HG03060 (cell line): ENCODE measurements at regions not wholly inside any gene's neighbourhood (a gene's known extent, or its start where the extent isn't known, plus 50 kb on each side); places are given as distances from the start of the nearest gene placed in this dataset.

Source experiments
- ATAC-seq: cut with Tn5 transposase; IDR thresholded peaks from one replicate; pipeline ENCODE4 v1.9.1; 2021; ENCODE audit warnings: low read depth, moderate number of reproducible peaks; ENCODE audit not compliant: unreplicated experiment

DNA sequence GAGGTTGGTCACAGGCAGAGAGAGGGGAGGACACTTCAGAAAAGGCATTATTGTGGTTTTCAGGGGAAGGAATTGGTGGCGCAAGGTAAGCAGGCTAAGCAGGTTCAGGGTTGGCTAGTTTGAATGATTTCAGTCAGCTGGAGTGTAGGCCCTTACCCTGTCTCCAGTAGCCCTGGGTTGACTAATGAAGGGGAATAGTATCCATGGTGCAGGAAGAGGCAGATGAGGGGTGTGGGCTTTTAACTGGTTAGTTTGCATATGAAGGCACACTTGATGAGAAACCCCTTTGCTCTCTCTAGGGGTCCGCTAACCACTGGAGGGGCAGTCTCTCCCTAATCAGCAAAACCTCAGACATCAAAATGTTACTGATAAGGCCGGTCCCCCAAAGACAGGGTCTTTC is 249.7 kb downstream of the AASDHPPT start:
- no peak for ATAC-seq

DNA sequence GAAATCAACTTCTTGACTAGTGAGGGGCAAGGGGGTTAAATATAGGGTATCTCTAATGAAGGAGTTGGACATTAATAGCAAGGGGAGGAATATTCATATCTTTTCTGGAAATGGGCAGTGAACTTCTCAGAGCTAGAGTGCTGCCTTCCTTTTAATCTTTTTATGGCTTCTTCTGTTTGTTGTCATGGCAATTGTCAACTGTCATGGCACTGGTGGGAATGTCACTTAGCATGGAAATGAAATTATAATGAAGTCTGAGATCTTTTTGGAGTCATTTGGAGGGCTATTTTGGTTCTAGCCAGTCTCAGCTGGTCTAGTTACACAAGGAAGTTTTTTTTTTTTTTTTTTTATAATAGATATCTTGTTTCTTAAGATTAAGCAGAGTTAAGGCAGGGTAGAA is 250.2 kb downstream of the AASDHPPT start:
- ATAC-seq = no peak

DNA sequence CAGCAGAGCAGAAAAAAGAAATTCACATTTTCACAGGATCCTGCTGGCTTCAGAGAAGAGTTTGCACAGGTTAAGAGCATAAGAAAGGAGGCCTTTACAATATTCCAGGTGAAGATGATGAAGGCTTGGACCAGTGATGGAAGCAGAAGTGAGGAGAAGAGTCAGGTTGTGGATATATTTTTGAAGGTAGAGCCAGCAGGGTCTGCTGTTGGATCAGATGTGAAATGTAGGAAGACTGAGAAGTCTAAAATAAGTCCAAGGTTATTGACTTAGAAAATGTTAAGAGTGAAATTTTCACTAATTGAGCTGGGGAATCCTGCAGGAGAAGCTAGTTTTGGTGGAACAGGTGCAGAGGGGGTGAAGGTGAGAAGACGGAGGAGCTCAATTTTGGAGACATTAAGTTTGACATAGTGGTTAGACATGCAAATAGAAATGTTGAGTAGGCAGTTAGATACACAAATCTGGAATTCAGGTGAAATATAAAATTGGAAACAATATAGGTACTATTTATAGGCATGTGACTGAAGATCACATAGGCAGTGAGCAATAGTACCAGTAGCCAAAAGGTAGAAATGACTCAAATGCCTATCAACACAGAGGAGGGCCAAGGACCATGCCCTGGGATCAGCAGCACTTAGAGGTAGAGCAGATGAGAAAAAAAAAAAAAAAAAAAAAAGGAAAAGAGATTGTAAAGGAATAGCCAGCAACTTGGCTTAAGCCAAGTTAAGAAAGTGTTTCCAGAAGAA is 252.0 kb downstream of the AASDHPPT start:
- ATAC-seq = no peak

GRCh38 chr11:106331176-106331575 is 253.7 kb downstream of the AASDHPPT start:
- no peak for ATAC-seq

DNA sequence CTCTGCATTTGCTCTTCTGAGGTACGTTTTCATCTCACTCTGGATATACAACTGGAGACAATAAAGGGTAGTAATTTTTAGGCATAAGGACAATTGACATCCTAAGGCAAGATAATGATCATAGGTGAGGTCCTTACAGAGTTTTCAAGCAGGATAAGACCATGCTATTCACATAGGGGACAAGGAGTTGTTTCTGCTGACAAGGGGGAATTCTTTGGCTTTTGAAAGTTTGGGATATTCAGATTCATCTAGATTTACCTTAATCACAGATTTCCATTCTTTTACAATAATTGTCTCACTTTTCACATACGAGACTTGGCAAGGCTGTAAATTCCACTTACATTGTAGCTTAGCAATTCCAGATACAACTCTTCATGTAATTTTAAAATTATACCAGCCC is 256.2 kb downstream of the AASDHPPT start:
- no peak for ATAC-seq

DNA sequence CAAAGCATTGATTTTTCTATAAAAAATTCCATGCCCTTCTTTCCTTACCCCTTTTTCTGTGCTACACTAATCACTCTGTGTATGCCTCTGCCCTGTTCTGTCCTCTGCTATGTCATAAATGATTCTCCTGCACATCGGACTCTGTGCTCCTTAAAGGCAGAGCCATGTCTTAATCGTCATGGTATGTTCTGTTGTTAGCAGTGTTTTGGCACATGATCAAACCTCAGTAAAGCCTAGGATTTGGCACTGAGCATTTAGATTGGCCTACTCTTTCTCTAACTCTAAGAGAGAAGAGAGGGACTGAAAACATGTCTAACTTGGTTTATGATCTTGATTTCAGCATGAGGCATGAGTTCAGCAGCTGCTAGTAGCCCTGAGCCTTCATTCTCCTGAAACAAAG is 266.9 kb downstream of the AASDHPPT start:
- ATAC-seq = no peak

DNA sequence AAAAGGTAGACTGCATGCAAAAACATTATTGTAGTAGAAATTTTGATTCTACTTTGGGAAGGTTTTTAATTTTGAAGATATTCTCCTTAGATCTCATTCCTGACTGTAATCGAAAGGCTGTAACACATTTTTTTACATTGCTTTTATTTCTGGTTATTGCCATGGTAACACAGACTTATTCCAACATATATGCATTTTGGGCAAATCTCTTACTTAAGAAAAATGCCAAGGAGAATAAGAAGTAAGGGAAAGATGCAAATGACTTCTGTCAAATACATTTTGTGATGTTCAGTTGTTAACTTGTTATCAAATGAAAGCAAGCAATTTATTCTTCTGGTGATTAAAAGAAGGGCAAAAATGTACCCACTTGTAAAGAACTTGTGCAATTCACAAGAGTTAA is 267.5 kb downstream of the AASDHPPT start:
- ATAC-seq = no peak

DNA sequence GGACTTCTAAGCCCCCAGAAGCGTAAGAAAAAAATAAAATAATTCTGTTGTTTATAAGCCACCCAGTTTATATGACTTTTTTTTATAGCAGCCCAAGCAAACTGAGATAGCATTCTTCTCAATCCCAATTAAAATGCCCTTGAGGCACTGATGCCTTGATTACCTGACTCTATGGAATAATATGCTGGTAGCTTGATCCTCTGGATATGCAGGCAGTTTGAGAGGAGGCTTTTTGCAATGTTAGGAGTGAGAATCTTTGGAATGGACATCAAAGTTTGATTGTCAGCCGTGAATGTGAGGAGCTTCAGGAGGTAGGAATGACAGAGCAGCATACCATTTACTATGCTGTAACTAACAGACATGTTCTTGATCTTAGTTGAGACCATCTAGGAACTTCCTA is 275.6 kb downstream of the AASDHPPT start:
- no peak for ATAC-seq

DNA sequence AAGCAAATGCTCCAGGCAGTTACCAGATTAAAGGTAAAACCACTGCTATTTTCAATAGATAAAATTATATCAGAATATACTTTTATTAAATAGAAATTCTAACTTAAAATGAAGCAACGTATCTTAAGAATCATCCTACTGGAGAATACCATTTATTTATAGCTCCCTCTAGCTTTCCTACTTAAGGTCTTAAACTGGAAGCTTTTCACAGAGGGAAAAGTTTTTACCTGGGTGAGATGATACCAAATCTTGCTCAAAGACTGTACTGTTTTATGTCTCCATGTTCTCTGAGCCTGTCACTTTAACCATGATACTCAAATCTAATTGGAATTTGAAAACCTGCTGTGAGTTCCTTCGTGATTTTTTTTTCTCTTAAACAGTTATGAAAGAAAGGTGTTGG is 291.8 kb downstream of the AASDHPPT start:
- no peak for ATAC-seq

DNA sequence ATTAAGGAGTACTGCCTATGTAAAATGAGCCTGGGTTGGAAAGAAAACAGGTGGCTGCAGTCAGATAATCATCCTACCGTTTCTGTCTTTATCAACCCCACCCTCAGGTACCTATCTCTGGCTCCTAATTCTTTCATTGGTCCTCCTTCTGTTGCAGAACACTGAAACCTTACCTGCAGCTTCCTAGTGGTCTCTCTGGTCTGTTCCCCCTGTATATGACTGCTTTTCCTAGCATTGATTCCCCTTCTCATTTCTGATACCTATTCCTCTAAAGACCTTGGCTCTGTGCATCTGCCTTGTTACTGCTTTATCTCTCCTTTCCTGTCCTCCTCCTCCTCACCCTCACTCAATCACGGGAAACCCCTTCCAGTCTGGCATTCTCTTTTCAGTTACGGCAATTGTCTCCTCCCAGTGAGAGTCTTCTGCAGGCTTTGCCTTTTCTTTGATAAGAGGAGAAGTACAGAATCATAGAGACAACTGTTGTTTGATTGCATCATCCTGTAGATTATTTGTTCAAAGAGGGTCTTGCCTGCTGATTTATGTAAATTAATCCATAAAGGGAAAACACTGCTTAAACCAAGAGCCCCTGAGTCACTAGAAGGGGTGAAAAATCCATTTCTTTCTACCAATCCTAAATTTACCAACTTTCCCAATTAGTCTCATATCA is 301.2 kb downstream of the AASDHPPT start:
- ATAC-seq = no peak

DNA sequence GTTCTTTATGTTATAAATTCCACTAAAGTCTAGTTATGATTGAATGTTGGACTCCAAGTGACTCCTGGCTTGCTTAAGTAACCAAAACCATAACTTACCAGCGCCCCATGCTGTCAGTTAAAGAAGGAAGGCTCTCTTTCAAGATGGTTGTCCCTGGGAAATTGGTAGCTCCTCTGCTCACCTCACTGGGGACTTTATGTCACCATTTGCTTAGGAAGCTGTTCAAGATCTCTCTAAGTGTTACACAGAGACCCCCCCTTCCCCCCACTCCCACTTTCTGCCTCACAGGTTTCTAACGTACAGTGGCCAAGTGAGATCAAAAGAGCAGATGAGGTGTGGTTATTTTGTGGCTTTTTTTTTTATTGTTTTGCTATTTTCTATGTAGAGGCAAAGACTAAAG is 301.8 kb downstream of the AASDHPPT start:
- no peak for ATAC-seq

- ATAC-seq = no peak
Observed at GRCh38 chr11:106379712-106380111, 302.2 kb downstream of the AASDHPPT start.

DNA sequence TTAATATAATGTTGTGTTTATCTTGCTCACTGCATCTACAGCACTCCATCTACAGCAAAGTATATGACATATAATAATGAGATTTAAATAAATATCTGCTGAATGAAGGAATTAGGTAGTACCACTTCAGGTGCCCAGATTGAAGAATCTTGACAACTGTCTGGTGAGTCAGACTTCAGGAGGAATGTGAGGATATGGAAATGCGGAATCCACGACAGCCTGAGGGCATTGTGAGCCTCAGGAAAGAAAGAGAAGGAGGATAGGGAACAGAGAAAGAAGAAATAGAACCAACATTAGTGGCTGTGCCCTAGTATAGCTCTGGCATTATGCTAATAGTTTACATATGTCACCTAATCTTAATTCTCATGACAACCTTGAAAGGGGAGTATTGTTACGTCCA is 304.4 kb downstream of the AASDHPPT start:
- ATAC-seq = no peak

DNA sequence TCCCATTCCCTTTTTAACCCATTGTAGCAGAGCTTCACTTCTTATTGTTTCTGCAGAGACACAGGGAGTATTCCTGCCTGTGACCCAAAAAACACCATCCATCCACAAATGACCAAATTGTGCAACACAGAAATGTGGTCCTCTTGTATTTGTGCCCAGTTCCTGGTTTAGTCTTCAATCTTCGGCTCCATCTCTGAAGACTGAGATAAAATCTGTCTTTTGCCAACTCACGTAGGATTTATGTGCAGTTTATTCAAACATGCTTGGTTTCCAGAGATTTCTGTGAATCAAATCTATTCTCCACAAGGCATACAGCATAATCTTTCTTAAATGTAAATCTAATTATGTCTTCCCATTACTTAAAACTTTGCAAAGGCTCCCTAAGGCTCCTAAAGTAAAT is 307.0 kb downstream of the AASDHPPT start:
- ATAC-seq = no peak

DNA sequence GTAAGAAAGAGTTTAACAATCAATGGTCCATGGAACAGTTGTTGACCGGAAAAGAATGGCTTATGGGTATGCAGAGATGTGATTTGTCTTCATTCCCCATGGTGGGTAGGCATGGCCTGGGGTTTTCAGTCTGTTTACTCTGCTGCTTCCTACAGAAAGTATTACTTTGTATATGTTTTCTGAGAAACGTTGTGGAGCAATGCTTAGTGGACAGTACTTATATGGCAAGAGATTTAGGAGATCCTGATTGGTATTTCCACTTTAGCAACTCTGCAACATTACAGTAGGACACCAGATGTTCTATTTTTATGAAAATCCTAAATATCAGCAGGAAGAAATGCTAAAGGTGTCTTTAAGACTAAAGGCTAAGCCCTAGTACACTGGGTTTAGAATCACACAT is 309.1 kb downstream of the AASDHPPT start:
- ATAC-seq = no peak

DNA sequence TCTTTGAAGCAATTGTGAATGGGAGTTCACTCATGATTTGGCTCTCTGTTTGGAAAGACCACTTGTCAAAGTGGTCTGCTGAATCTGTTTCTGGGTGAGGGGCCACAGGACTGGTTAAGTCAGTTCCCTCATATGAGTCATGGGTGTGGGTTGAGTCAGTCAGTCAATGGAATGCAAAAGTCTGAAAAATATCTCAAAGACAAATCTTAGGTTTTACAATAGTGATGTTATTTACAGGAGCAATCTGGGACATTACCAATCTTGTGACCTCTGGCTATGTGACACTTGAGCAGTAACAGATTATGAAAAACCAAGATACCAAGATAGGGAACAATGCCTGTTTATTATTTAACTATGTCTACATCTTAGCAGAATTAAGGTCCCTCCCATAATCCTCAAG is 311.6 kb downstream of the AASDHPPT start:
- ATAC-seq = no peak

- ATAC-seq = no peak
Observed at GRCh38 chr11:106390078-106390477, 312.6 kb downstream of the AASDHPPT start.

DNA sequence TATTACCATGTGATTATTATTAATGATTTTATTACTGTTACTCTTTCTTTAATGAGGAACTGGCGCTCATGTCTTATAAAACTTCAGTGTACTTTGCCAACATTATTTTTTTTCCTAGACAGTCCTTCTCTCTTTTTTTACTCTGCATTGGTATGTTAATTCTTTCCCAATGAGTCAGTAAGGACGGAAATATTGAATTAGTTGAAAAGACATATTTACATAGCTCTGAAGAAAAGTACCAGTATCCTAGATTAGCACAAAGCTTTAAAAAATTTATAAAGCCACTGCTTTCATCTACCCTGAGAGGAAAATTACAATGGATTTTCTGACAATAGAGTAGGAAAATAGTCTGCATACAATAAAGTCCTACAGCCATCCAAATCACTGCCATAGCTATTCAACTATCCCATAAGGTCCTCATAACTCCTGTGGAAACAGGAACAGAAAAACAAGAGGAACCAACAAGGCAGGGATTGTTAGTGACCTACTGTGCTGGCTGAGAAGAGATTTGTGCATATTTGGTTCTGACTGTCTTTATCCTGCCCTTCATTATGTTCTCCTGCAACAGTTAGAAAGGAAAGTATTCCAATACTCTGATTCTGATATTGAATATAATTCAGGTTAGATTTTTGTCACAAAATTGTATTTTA is 314.4 kb downstream of the AASDHPPT start:
- ATAC-seq = no peak

DNA sequence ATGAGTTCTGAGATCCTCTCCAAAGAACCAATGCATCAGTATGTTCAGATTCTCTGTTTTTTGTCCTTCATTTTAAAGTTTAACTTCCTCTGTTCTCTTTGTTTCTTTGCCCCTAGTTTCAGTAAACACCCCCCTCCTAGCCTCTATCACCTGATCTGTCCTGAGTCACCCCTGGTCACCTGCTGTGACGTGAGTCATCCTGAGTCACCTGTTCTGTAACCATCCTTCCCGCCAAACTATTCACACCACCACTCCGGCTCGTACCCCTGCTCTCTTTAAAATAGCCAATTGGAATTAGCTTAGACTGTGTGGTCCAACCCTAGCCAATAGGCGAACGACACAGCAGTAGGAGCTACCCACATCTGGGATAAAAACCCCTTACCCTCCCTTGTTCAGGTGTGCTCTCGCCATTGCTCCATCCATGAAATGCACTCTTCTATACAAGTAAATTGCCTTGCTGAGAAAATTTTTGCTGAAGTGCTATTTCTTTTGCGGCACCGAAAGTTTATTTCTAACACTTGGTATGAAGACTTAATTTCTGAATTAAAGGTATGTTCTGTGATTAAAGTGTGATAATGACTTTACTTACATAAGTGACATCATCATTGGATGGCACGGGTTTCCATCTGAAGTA is 318.4 kb downstream of the AASDHPPT start:
- no peak for ATAC-seq

GRCh38 chr11:106397787-106398501 is 320.5 kb downstream of the AASDHPPT start:
- ATAC-seq = no peak
